ENCODE measurements at regions not wholly inside any gene's neighbourhood (a gene's known extent, or its start where the extent isn't known, plus 50 kb on each side); places are given as distances from the start of the nearest gene placed in this dataset.

GRCh38 chr2:9096761-9097160 lies 93.3 kb upstream of the MBOAT2 start:
- H3K27ac ChIP-seq (ENCODE audit: low read depth, low read length), result no peak overlapping the region
- no peak overlapping the region for H4K91ac ChIP-seq (replicated peaks; ENCODE audit: insufficient read length, low read length)
- peaks cover 0 to 8% (median 3%) of the 10 kb centered on the region in 4 experiments; a peak in 3 of 7 replicates for H3K27me3 ChIP-seq (replicated peaks in 1 of 4; ENCODE audit: control insufficient read depth in 3 of 4, extremely low read depth in 1 of 4, insufficient read depth in 3 of 4, low read length in 3 of 4)
- no peaks in the 10 kb centered on the region for H3K36me3 ChIP-seq (ENCODE audit: control insufficient read depth in 2 of 4, insufficient read depth in 4 of 4, low read length in 3 of 4)
- no peak overlapping the region for H4K5ac ChIP-seq (ENCODE audit: insufficient read length, low read depth, low read length)
- DNase-seq (ENCODE audit: low read depth in 1 of 2, low spot score in 2 of 2), result no peak
- no peak overlapping the region for H3K4ac ChIP-seq (replicated peaks; ENCODE audit: insufficient read length, low read depth, low read length)
- no peak for FAIRE-seq
- peaks cover 0 to 12% (median 9%) of the 10 kb centered on the region in 4 experiments; a peak in 6 of 7 replicates for H3K4me1 ChIP-seq (replicated peaks in 1 of 4; ENCODE audit: control insufficient read depth in 3 of 4, insufficient read depth in 4 of 4, low read length in 3 of 4)
- ChIA-PET CTCF (ENCODE audit: partially characterized antibody) (interaction anchor here (1.6 to 6.6 kb wide), 2 partner anchors 13 to 46 kb away, joined by 5 to 75 read pairs; no protein-coding TSS in a partner anchor), POLR2A (ENCODE audit: partially characterized antibody) (no interaction called here)
- no peak overlapping the region for H2AFZ ChIP-seq (ENCODE audit: low read length)
- no peaks in the 10 kb centered on the region for H4K20me1 ChIP-seq (replicated peaks in 1 of 2; ENCODE audit: control insufficient read depth in 1 of 2, insufficient read depth in 2 of 2, low read length in 2 of 2)
- no peak overlapping the region for H3K23ac ChIP-seq (ENCODE audit: insufficient read length)
- no peak overlapping the region for H4K8ac ChIP-seq (ENCODE audit: extremely low read depth, insufficient read depth, low read length)
- no peaks in the 10 kb centered on the region; the same call in 1 of the 2 replicates for H3K23me2 ChIP-seq (ENCODE audit: low read depth, low read length)
- H2BK5ac ChIP-seq (ENCODE audit: low read depth, low read length), result no peak overlapping the region
- peak overlapping the region; percentile 46; the same call in 1 of the 2 replicates for H2BK15ac ChIP-seq (ENCODE audit: low read length)
- no peaks in the 10 kb centered on the region for H3K9me3 ChIP-seq (ENCODE audit: insufficient read depth in 2 of 2, low read depth in 1 of 2, low read length in 1 of 2)
- no peak overlapping the region for H3K4me2 ChIP-seq (ENCODE audit: insufficient read depth in 1 of 2, low read depth in 2 of 2, low read length in 2 of 2)
- no peak overlapping the region for H2BK120ac ChIP-seq (replicated peaks; ENCODE audit: low read depth, low read length)
- H3K79me1 ChIP-seq (ENCODE audit: low read depth, low read length), result no peaks in the 10 kb centered on the region; the same call in 1 of the 2 replicates
- no peak overlapping the region for H3K4me3 ChIP-seq (ENCODE audit: extremely low read depth in 1 of 4, insufficient read depth in 2 of 4, low read depth in 3 of 4, low read length in 4 of 4)
- H3K14ac ChIP-seq (ENCODE audit: insufficient read length), result no peak overlapping the region
- H3K18ac ChIP-seq (ENCODE audit: extremely low read depth, low read length), result 0 out of 2 replicates have a peak overlapping the region, but pooled peaks have one; percentile 32
- TF ChIP-seq KDM1A (IDR thresholded peaks at IDR 0.05; ENCODE audit: borderline replicate concordance, low read length), result no peak
- no peak for TF ChIP-seq YY1 (IDR thresholded peaks at IDR 0.05; ENCODE audit: low read depth, low read length)
- no peak for TF ChIP-seq TBP (IDR thresholded peaks at IDR 0.05; ENCODE audit: low read depth, low read length)
- TF ChIP-seq BRCA1 (IDR thresholded peaks at IDR 0.05; ENCODE audit: low read depth, low read length), result no peak
- no peak for TF ChIP-seq EGR1 (IDR thresholded peaks at IDR 0.05; ENCODE audit: borderline replicate concordance, low read depth, low read length)
- TF ChIP-seq MAX (IDR thresholded peaks at IDR 0.05), result no peak
- TF ChIP-seq ZNF274 (IDR thresholded peaks at IDR 0.05; ENCODE audit: borderline replicate concordance, extremely low read depth, low read length), result no peak
- TF ChIP-seq HDAC6 (IDR thresholded peaks at IDR 0.05; ENCODE audit: low read depth, low read length), result no peak
- no peak for TF ChIP-seq CBX5 (IDR thresholded peaks at IDR 0.05; ENCODE audit: low read depth, low read length)
- no peak for TF ChIP-seq USF2 (IDR thresholded peaks at IDR 0.05; ENCODE audit: low read length)
- TF ChIP-seq RFX5 (IDR thresholded peaks at IDR 0.05; ENCODE audit: borderline replicate concordance, low read depth, low read length), result no peak
- TF ChIP-seq KDM5A (IDR thresholded peaks at IDR 0.05; ENCODE audit: low read length), result no peak
- TF ChIP-seq KDM4A (IDR thresholded peaks at IDR 0.05; ENCODE audit: low read depth, low read length, severe bottlenecking), result no peak
- H2AK5ac ChIP-seq (ENCODE audit: low read depth, low read length), result peak overlapping the region; percentile 65; the same call in 1 of the 2 replicates
- H3K79me2 ChIP-seq (ENCODE audit: control insufficient read depth in 1 of 2, insufficient read depth in 2 of 2, low read length in 2 of 2), result no peaks in the 10 kb centered on the region
- no peak overlapping the region for H2BK12ac ChIP-seq (ENCODE audit: low read depth, low read length)
- no peak overlapping the region for H3K56ac ChIP-seq (replicated peaks; ENCODE audit: insufficient read length, low read depth, low read length)
- WGBS, 2 experiments (ENCODE audit: extremely low coverage in 1 of 2, insufficient coverage in 1 of 2, insufficient read length in 1 of 2, insufficient replicate concordance in 2 of 2, low coverage in 1 of 2, low lambda C conversion rate in 2 of 2, missing lambda C conversion rate in 1 of 2), result 83% methylated on average over 13 of the region's 13 CpGs; no CpG with 5 or more reads in 1 of the 2 experiments
- H2BK20ac ChIP-seq (ENCODE audit: low read length), result no peak overlapping the region
- H3K9ac ChIP-seq (replicated peaks in 1 of 4; ENCODE audit: extremely low read depth in 1 of 4, low read depth in 3 of 4, low read length in 3 of 4), result no peak overlapping the region

All from H1 (cell line).